H1 (cell line): ENCODE measurements at regions not wholly inside any gene's neighbourhood (a gene's known extent, or its start where the extent isn't known, plus 50 kb on each side); places are given as distances from the start of the nearest gene placed in this dataset.

Experiments
- CTCF ChIA-PET: fragments of 300-600 bp; sonication (Branson Sonifier 250); formaldehyde crosslinking; loops from one replicate; lab custom pipeline; 2021; ENCODE audit not compliant: partially characterized antibody; lab: Charles Lee
- POLR2A ChIA-PET: fragments of 300-600 bp; sonication (Branson Sonifier 250); formaldehyde crosslinking; loops from one replicate; lab custom pipeline; 2021; ENCODE audit warnings: inconsistent platforms; ENCODE audit not compliant: partially characterized antibody; lab: Charles Lee
- DNase-seq, 2 experiments: peaks; one replicate each; pipeline versions ENCODE4 v3.0.0 to v3.0.0-alpha.2; 2010 to 2022; ENCODE audit warnings: low spot score in 2 of 2, low read depth in 1 of 2, mixed read lengths in 1 of 2
- FAIRE-seq: peaks from 2 replicates; lab custom pipeline; 2011; peaks lifted over from hg19 to GRCh38; lab: Jason Lieb, UNC
- H2AFZ ChIP-seq: 2 replicates; pipeline ENCODE4 v1.8.1; 2012; ENCODE audit warnings: low read length, inconsistent platforms
- H2AK5ac ChIP-seq: 2 replicates; pipeline ENCODE4 v1.6.1; 2013; ENCODE audit warnings: low read depth, low read length
- H2BK120ac ChIP-seq: replicated peaks from 2 replicates; pipeline ENCODE3; 2013; ENCODE audit warnings: low read depth, low read length, inconsistent platforms
- H2BK12ac ChIP-seq: 2 replicates; pipeline ENCODE4 v1.6.1; 2013; ENCODE audit warnings: low read depth, low read length
- H2BK15ac ChIP-seq: 2 replicates; pipeline ENCODE4 v1.6.1; 2013; ENCODE audit warnings: low read length
- H2BK20ac ChIP-seq: 2 replicates; pipeline ENCODE4 v1.6.1; 2013; ENCODE audit warnings: low read length
- H2BK5ac ChIP-seq: 2 replicates; pipeline ENCODE4 v1.6.1; 2013; ENCODE audit warnings: low read depth, low read length
- H3K14ac ChIP-seq: 2 replicates; pipeline ENCODE4 v1.6.1; 2013; ENCODE audit warnings: inconsistent platforms; ENCODE audit not compliant: insufficient read length
- H3K18ac ChIP-seq: 2 replicates; pipeline ENCODE4 v1.6.1; 2013; ENCODE audit warnings: low read length; ENCODE audit errors: extremely low read depth
- H3K23ac ChIP-seq: 2 replicates; pipeline ENCODE4 v1.6.1; 2013; ENCODE audit warnings: inconsistent platforms; ENCODE audit not compliant: insufficient read length
- H3K23me2 ChIP-seq: 2 replicates; pipeline ENCODE4 v1.6.1; 2013; ENCODE audit warnings: low read depth, low read length
- H3K27ac ChIP-seq: 2 replicates; pipeline ENCODE4 v1.6.1; 2011; ENCODE audit warnings: low read depth, low read length, inconsistent platforms
- H3K27me3 ChIP-seq, 4 experiments: replicated peaks in 1 of 4; 1 replicate in 1 of 4; 2 replicates in 3 of 4; pipeline versions ENCODE4 v1.6.1 to v1.8.1; 2011 to 2013; ENCODE audit warnings: low read length in 3 of 4, mild to moderate bottlenecking in 3 of 4, inconsistent platforms in 2 of 4, mixed read lengths in 2 of 4, moderate library complexity in 1 of 4; ENCODE audit not compliant: control insufficient read depth in 3 of 4, insufficient read depth in 3 of 4; ENCODE audit errors: extremely low read depth in 1 of 4
- H3K36me3 ChIP-seq, 4 experiments: 2 replicates each; pipeline versions ENCODE4 v1.6.1 to v1.8.1; 2011 to 2013; ENCODE audit warnings: mild to moderate bottlenecking in 4 of 4, low read length in 3 of 4, moderate library complexity in 2 of 4, control low read depth in 1 of 4, inconsistent platforms in 1 of 4; ENCODE audit not compliant: insufficient read depth in 4 of 4, control insufficient read depth in 2 of 4
- H3K4ac ChIP-seq: replicated peaks from 2 replicates; pipeline ENCODE3; 2013; ENCODE audit warnings: low read length, low read depth, mixed read lengths, inconsistent platforms; ENCODE audit not compliant: insufficient read length
- H3K4me1 ChIP-seq, 4 experiments: replicated peaks in 1 of 4; 1 replicate in 1 of 4; 2 replicates in 3 of 4; pipeline versions ENCODE4 v1.6.1 to v1.8.1; 2011 to 2013; ENCODE audit warnings: low read length in 3 of 4, inconsistent platforms in 2 of 4, mixed read lengths in 1 of 4; ENCODE audit not compliant: insufficient read depth in 4 of 4, control insufficient read depth in 3 of 4
- H3K4me2 ChIP-seq, 2 experiments: 2 replicates each; pipeline versions ENCODE4 v1.6.1 to v1.8.1; 2011 to 2013; ENCODE audit warnings: low read depth in 2 of 2, low read length in 2 of 2, control low read depth in 1 of 2, inconsistent platforms in 1 of 2, mild to moderate bottlenecking in 1 of 2; ENCODE audit not compliant: insufficient read depth in 1 of 2
- H3K4me3 ChIP-seq, 4 experiments: fragments of 200-600, 300-600 bp in 1 of 4; sonication (generic), shearing (Covaris generic), sonication (Bioruptor Twin) in 1 of 4; 2 replicates each; pipeline versions ENCODE4 v1.5.1 to v1.8.1; 2011 to 2016; ENCODE audit warnings: low read length in 4 of 4, low read depth in 3 of 4, control low read depth in 2 of 4, inconsistent platforms in 2 of 4, mild to moderate bottlenecking in 2 of 4, mixed read lengths in 1 of 4, moderate library complexity in 1 of 4; ENCODE audit not compliant: insufficient read depth in 2 of 4; ENCODE audit errors: extremely low read depth in 1 of 4
- H3K56ac ChIP-seq: replicated peaks from 2 replicates; pipeline ENCODE3; 2013; ENCODE audit warnings: low read depth, mild to moderate bottlenecking, mixed read lengths, low read length, inconsistent platforms; ENCODE audit not compliant: insufficient read length
- H3K79me1 ChIP-seq: 2 replicates; pipeline ENCODE4 v1.6.1; 2013; ENCODE audit warnings: low read depth, low read length, control low read depth
- H3K79me2 ChIP-seq, 2 experiments: 2 replicates each; pipeline versions ENCODE4 v1.6.1 to v1.8.1; 2012 to 2013; ENCODE audit warnings: low read length in 2 of 2, mild to moderate bottlenecking in 2 of 2, inconsistent platforms in 1 of 2; ENCODE audit not compliant: insufficient read depth in 2 of 2, control insufficient read depth in 1 of 2
- H3K9ac ChIP-seq, 4 experiments: replicated peaks in 1 of 4; 1 replicate in 1 of 4; 2 replicates in 3 of 4; pipeline versions ENCODE4 v1.6.1 to v1.8.1; 2011 to 2013; ENCODE audit warnings: low read depth in 3 of 4, low read length in 3 of 4, control low read depth in 2 of 4, mild to moderate bottlenecking in 2 of 4, moderate library complexity in 2 of 4, inconsistent platforms in 1 of 4; ENCODE audit errors: extremely low read depth in 1 of 4
- H3K9me3 ChIP-seq, 2 experiments: 2 replicates each; pipeline versions ENCODE4 v1.6.1 to v1.8.1; 2012 to 2013; ENCODE audit warnings: mild to moderate bottlenecking in 2 of 2, moderate library complexity in 2 of 2, control low read depth in 1 of 2, inconsistent platforms in 1 of 2, low read depth in 1 of 2, low read length in 1 of 2, mixed read lengths in 1 of 2; ENCODE audit not compliant: insufficient read depth in 2 of 2
- H4K20me1 ChIP-seq, 2 experiments: replicated peaks in 1 of 2; 2 replicates each; pipeline versions ENCODE3 to v1.8.1; 2011 to 2013; ENCODE audit warnings: inconsistent platforms in 2 of 2, low read length in 2 of 2, mild to moderate bottlenecking in 1 of 2; ENCODE audit not compliant: insufficient read depth in 2 of 2, control insufficient read depth in 1 of 2
- H4K5ac ChIP-seq: 2 replicates; pipeline ENCODE4 v1.6.1; 2013; ENCODE audit warnings: low read length, low read depth, mixed read lengths, inconsistent platforms; ENCODE audit not compliant: insufficient read length
- H4K8ac ChIP-seq: 2 replicates; pipeline ENCODE4 v1.8.0; 2013; ENCODE audit warnings: mild to moderate bottlenecking, moderate library complexity, low read length, inconsistent platforms; ENCODE audit not compliant: insufficient read depth; ENCODE audit errors: extremely low read depth
- H4K91ac ChIP-seq: replicated peaks from 2 replicates; pipeline ENCODE3; 2013; ENCODE audit warnings: low read length, mixed read lengths, inconsistent platforms; ENCODE audit not compliant: insufficient read length
- ASH2L ChIP-seq: fragments of 200-600, 300-600 bp; sonication (generic); IDR thresholded peaks from one replicate; pipeline ENCODE4 v1.7.1; 2017; ENCODE audit warnings: low read length
- CBX5 ChIP-seq: fragments of 300-800, 300-1000 bp; sonication (generic); IDR thresholded peaks from 2 replicates; pipeline ENCODE4 v1.7.1; 2016; ENCODE audit warnings: antibody characterized with exemption, low read length, low read depth
- CHD1 ChIP-seq: IDR thresholded peaks from 2 replicates; pipeline ENCODE4 v1.6.1; 2012; ENCODE audit warnings: low read depth, low read length, improper control_type of control experiment
- FOSL1 ChIP-seq: IDR thresholded peaks from 2 replicates; pipeline ENCODE4 v1.6.1; 2011; ENCODE audit warnings: mild to moderate bottlenecking, low read depth, low read length, moderate library complexity; ENCODE audit not compliant: insufficient read depth
- JUN ChIP-seq: IDR thresholded peaks from 2 replicates; pipeline ENCODE4 v1.6.1; 2011; ENCODE audit warnings: low read depth, mild to moderate bottlenecking, improper control_type of control experiment, low read length
- PHF8 ChIP-seq: fragments of 200-600 bp; sonication (generic); conservative IDR thresholded peaks from 2 replicates; pipeline ENCODE4 v1.7.1; 2012; ENCODE audit warnings: low read depth, mild to moderate bottlenecking, inconsistent platforms, low read length, moderate library complexity
- POLR2AphosphoS5 ChIP-seq: IDR thresholded peaks from 2 replicates; pipeline ENCODE4 v1.6.1; 2011; ENCODE audit warnings: low read depth, low read length
- RNF2 ChIP-seq: fragments of 200-900, 300-1000 bp; sonication (generic); IDR thresholded peaks from 2 replicates; pipeline ENCODE4 v1.7.1; 2016; ENCODE audit warnings: borderline replicate concordance, low read depth, mild to moderate bottlenecking, antibody characterized with exemption, low read length; ENCODE audit not compliant: poor library complexity, severe bottlenecking; ENCODE audit errors: missing control alignments
- TCF12 ChIP-seq: IDR thresholded peaks from 2 replicates; pipeline ENCODE4 v1.6.1; 2011; ENCODE audit warnings: low read depth, mild to moderate bottlenecking, low read length
- YY1 ChIP-seq: IDR thresholded peaks from 2 replicates; pipeline ENCODE4 v1.6.1; 2011; ENCODE audit warnings: low read depth, mild to moderate bottlenecking, low read length
- WGBS, 2 experiments: shearing (Covaris generic) in 1 of 2; methylation state at CpG; one replicate each; pipeline versions ENCODE4 v1.1.6 to v1.1.7; 2013 to 2015; ENCODE audit warnings: low lambda C conversion rate in 2 of 2, mixed read lengths in 2 of 2, inconsistent platforms in 1 of 2, low coverage in 1 of 2, missing lambda C conversion rate in 1 of 2; ENCODE audit not compliant: insufficient replicate concordance in 2 of 2, insufficient coverage in 1 of 2, insufficient read length in 1 of 2; ENCODE audit errors: extremely low coverage in 1 of 2, missing lambda C conversion rate in 1 of 2; 5-methylcytosine and 5-hydroxymethylcytosine counted together

GRCh38 chr12:91703491-91704283 is 442.0 kb downstream of the BTG1 start:
- Histone ChIP-seq H3K4me1 (no peaks in the 10 kb centered on the region), H4K20me1 (no peaks in the 10 kb centered on the region), H2BK5ac (no peak overlapping the region), H3K23ac (no peak overlapping the region), H2BK120ac (no peak overlapping the region), H3K23me2 (no peaks in the 10 kb centered on the region), H3K56ac (no peak overlapping the region), H2BK12ac (no peak overlapping the region), H3K36me3 (no peaks in the 10 kb centered on the region; a peak in 1 of 8 replicates), H2AFZ (no peak overlapping the region), H3K9me3 (no peaks in the 10 kb centered on the region), H3K4me2 (no peak overlapping the region), H4K5ac (no peak overlapping the region), H2BK20ac (no peak overlapping the region), H3K79me1 (no peaks in the 10 kb centered on the region), H4K91ac (no peak overlapping the region), H3K9ac (no peak overlapping the region), H2BK15ac (no peak overlapping the region), H3K79me2 (no peaks in the 10 kb centered on the region), H2AK5ac (no peak overlapping the region), H3K4me3 (no peak overlapping the region), H3K4ac (no peak overlapping the region), H3K18ac (no peak overlapping the region), H3K14ac (no peak overlapping the region), H3K27me3 (no peaks in the 10 kb centered on the region), H3K27ac (no peak overlapping the region), H4K8ac (no peak overlapping the region)
- DNase-seq (no peak), FAIRE-seq (no peak)
- ChIA-PET POLR2A (no interaction called here), CTCF (interaction anchor here (1.2 to 1.3 kb wide), 2 partner anchors 23 to 321 kb away, joined by 3 read pairs; no protein-coding TSS in a partner anchor)
- WGBS, 2 experiments = 90% methylated on average over 2 of the region's 2 CpGs; no CpG with 5 or more reads in 1 of the 2 experiments
- no peak for TF ChIP-seq YY1
- no peak for TF ChIP-seq JUN
- no peak for TF ChIP-seq CHD1
- TF ChIP-seq TCF12 = no peak
- no peak for TF ChIP-seq PHF8
- no peak for TF ChIP-seq FOSL1
- no peak for TF ChIP-seq ASH2L
- no peak for TF ChIP-seq RNF2
- no peak for TF ChIP-seq POLR2AphosphoS5
- no peak for TF ChIP-seq CBX5
